KBM-7 (cell line): ENCODE measurements at regions not wholly inside any gene's neighbourhood (a gene's known extent, or its start where the extent isn't known, plus 50 kb on each side); places are given as distances from the start of the nearest gene placed in this dataset.
"Not testable (repeated sequence)": the region's sequence is repeated elsewhere in the genome, so short reads cannot be mapped to it uniquely, and the experiment has no call there.

ENCODE experiments used
- DNase-seq: peaks from one replicate; pipeline ENCODE4 v3.0.0-alpha.2; 2015
- in situ Hi-C: fragments of 300-500 bp; cut with MboI; formaldehyde crosslinking; loops from 2 replicates; pipeline ENCODE4 v1.14.3; 2020; ENCODE audit warnings: low sequenced_read_pairs, low pct_unique_long_range_greater_than_20kb, mixed read lengths

DNA sequence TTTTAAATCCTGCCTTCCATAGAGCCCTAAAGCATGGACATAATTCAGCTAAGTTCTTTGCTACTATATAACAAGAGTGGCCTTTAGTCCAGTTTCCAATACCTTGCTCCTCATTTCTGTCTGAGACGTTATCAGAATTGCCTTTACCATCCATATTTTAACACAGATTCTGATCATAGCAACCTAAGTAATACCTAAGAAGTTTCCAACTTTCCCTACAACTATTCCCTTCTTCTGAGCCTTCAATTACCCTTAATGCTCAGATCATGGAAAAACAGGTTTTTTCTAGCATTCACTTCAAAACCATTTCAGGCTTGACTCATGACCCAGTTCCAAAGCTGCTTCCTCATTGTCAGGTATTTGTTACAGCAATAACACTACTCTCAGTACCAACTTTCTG, 367.1 kb downstream of the C6orf118 start:
- in situ Hi-C loops, result no loop called here
- no peak for DNase-seq

DNA sequence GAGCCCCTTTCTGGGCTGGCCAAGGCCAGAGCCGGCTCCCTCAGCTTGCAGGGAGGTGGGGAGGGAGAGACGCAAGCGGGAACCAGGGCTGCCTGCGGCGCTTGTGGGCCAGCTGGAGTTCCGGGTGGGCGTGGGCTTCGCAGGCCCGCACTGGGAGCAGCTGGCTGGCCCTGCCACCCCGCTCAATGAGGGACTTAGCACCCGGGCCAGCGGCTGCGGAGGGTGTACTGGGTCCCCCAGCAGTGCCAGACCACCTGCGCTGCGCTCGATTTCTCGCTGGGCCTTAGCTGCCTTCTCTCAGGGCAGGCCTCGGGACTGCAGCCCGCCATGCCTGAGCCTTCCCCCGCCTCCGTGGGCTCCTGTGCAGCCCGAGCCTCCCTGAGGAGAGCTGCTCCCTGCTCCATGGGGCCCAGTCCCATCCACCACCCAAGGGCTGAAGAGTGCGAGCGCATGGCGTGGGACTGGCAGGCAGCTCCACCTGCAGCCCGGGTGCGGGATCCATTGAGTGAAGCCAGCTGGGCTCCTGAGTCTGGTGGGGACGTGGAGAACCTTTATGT, 376.1 kb downstream of the C6orf118 start:
- in situ Hi-C loops, DNase-seq: not testable (repeated sequence)

DNA sequence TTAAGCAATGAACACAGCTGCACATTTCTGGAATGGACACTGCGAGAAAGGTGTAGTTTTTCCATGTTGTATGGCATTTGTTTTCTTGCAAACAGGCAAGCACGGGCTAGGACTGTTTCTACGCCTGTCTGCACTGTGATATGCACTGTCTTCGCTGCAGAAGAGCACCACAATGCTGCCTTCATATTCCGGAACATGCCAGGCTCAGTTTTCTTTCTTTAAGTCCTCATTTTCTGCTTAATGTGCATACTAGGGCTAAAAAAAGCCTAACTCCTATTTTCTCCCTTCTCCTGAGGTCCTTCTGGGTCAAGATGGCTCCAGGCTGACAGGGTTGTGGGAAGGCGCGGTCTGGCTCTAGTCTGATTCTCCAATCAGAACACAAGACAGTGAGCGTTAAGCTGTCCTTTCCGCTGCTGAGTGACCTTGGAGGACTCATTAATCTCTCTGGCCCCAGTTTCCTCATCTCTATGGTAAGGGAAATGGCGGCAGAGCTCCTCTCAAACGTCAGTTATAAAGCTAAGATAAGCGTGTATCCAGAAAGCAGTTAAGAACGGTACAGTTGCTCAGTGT, 379.9 kb downstream of the C6orf118 start:
- DNase-seq, result no peak
- in situ Hi-C loops, result no loop called here

DNA sequence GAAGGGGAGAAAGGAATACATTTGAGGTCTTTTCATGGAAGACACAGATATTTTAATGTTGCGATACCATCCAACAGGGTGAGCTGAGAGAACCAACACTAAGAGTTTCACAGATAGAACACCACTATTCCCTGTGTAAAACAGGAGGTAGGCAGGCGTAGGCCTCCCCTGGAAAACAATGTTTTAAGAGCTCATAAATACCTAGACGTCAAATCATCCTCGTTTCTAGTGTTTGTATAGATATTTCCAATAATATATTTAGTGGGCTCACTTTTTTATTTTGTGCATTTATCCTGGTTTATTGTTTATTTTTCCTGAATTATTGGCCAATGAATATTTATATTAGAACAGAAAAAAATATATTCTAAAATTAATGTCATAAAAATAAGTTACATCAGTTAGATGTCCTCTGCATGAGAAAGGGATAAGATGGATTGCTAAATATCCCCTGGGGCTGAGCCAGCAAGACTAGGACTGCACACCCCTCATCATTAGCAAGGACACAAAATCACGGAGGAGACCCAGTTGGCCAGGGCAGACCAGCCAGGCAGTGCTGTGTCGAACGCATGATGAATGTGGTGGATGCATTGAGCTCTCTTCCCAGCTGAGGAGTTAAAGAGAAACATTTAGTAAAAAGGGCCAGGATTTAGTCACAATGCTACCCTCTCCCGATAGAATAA, 380.5 kb downstream of the C6orf118 start:
- DNase-seq, result no peak
- in situ Hi-C loops, result no loop called here

DNA sequence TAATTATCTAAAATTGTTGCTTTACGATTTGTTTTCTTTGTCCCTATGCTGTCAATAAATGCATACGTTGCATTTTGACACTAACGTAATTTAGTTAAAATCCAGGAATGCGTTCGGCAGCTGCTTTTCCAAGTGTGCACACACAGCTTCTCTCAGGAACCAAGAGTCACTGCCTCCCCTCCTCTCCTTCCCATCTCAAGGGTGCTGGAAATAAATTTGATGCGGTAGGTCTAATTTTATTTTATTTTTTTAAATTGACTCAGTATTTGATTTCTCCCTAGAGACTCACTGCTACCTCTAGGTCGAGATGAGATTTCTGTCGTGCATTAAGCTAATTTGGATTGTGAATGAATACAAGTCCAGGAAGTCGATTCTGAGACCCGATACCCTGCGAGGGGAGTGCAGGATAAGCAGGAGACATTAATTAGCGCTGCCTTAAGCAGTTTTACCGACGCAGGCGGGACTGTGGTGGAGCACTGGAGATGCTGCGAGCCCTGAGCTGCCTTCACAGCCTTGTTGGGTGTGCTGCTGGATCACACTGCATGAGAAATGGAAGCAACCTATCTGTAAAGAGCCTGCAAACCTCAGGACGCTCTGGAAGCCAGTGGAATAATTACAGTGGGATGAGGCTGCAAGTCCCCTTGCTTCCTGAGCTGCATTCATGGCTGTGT, 381.2 kb downstream of the C6orf118 start:
- DNase-seq, result no peak
- in situ Hi-C loops, result no loop called here

DNA sequence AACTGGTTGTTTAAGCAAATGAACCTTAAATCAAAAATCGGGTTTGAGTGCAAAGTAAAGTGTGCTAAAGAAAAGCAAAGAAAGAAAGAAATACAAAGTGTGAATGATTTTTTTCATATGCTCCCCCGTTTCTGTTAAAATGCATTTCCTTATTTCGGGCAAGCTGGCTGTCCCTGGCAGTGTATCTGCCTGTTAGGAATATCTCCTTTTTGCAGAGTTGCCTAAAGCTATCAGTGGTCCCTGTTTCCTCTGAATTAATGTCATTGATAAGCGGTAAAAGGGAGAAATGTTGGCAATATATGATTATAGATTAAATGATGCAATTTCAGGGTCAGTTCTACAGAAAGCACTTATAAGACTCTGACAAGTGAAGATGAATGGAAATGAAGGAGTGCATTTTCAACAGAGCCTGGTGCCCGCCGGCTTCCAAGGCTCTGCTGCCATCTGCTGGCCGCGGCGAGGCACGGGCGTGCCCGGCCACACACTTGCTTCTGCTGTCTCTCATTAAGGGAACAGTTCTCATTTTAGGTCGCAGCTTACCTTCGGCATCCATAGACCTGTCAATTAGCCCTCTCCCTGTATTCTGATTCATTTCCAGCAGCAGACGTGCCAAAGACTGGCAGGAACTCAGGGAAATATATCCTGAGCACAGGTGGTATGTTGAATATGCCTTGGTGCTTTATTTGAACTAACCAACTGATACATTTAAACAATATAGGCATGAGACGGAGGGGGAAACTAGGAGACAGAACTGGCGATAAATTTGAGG, 381.9 kb downstream of the C6orf118 start:
- in situ Hi-C loops, result no loop called here

DNA sequence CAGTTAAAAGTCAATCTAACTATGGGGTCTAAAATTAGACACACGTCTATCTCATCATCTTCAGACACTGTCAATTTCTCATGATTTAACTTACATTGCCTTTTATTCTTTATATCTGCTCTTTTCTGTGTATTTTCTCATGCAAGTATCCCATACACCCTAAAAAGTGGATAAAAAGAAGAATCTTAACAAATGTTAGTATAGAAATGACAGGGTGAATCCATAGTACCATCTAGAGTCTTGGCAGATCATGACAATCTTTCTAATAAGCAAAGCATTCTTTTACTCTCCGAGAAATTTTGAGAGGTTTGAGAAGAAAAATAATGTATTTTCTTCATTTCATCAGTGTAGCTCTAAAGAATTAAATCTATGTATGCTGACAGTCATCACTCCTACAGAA, 382.7 kb downstream of the C6orf118 start:
- in situ Hi-C loops, result no loop called here
- DNase-seq, result no peak

More for the DNA sequence above, 381.9 kb downstream of the C6orf118 start:
- peak; percentile 74 for DNase-seq

DNA sequence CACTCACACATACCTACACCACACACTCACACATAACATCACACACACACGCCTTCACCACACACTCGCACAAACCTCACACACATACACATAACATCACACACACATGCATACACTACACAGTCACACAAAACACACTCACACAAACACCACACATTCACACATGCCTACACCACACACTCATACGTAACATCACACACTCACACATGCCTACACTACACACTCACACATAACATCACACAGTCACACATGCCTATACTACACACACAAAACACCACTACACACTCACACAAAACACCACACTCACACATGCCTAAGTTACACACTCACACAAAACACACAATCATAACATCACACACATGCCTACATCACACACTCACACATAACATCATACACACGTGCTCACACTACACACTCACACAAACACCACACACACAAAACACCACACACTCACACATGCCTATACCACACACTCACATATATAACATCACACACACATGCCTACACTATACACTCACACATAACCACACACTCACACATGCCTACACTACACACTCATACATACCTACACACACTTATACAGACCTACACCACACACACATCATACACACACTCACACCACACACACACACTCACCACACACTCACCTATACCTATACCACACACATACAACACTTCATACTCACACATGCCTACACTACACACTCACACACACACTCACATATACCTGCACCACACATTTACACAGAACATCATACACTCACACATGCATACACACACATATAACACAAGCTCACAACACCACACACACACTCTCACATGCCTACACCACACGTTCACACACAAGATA, 383.5 kb downstream of the C6orf118 start:
- in situ Hi-C loops, result no loop called here
- no peak for DNase-seq

DNA sequence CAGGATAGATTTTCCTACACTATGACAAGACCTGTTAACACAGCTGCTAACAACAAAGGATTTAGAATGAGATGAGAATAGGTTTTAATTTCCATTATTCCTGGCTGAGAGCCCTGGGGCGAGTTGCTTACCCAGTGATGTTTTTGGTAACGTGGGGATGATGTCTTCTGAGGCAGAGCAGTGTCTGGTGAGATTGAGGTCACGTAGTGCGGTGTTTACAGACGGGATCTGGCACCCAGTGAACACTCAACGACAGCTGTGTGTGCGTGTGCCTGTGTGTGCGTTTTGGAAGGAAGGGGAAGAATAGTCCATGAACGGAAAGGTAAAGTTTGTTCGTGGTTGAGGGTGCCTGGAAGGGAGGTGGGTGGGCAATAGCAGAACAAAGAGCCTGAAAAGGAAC, 384.7 kb downstream of the C6orf118 start:
- in situ Hi-C loops, result no loop called here
- no peak for DNase-seq

DNA sequence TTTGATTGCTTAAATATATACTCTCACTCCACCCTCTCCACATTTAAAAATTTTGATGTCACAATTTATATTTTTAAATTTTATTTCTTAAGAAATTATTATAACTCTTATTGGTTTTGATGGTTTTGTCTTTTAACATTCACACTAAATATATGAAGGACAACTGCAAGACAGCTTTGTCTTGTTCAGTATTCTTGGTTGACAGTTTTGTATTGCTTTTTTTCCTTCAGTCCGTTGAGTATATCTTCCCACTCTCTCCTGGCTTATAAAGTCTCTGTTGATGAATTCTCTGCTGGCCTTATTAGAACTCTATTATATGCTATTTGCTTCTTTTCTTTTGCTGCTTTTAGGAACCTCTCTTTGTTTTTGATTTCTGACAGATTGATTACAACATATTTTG, 392.2 kb downstream of the C6orf118 start:
- in situ Hi-C loops, result no loop called here

DNA sequence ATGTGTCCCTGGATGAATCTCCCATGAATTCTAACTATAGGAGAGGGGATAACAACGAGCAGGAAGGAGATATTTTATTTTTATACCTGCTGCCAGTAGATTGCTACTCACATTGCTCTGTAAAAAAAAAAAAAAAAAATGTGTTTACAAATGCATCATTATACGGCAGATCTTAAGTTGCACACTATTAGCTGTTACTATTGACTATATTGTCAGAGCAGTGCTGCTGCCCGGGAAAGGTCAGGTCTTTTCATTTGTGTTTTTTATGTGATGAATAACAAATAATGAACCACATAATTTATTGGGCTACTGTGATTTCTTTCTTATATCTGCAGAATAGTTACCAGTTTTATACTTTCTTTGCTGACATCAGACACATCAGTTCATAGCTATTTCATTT, 393.3 kb downstream of the C6orf118 start:
- in situ Hi-C loops, result no loop called here

More for the DNA sequence above, 392.2 kb downstream of the C6orf118 start:
- DNase-seq, result no peak

DNA sequence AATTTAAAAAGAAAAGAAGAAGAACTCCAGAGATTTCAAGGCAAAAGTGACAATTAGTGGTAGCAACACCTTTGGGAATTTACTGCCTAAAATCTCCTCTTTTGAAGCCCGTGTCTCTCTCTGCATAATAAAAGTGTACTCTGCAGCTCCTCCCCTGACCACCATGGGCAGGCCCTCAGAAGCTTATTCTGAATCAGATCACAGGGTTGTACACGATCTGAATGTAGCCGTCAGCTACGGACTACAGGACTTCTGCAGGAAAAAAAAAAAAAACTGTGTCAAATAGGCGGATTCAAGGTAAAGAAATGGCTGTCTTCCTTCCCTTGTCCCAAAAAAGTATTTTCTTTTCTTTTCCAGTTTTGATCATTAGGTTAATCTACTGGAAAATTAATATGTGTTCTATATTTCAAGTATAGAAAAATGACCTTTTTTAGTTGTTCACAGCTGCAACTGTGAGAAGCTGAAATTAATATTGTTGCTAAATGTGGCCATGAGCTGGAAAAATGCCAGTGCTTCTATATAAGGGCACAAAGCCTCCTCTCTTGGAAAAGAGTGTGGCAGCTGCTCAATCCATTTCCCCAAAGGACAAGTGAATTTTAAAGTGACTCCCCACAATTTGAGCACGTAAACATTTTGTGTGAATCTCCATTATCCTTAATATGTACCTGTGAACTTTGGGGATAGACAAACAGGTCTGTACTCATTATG, 397.4 kb downstream of the C6orf118 start:
- in situ Hi-C loops, result no loop called here

More for the DNA sequence above, 393.3 kb downstream of the C6orf118 start:
- no peak for DNase-seq

DNA sequence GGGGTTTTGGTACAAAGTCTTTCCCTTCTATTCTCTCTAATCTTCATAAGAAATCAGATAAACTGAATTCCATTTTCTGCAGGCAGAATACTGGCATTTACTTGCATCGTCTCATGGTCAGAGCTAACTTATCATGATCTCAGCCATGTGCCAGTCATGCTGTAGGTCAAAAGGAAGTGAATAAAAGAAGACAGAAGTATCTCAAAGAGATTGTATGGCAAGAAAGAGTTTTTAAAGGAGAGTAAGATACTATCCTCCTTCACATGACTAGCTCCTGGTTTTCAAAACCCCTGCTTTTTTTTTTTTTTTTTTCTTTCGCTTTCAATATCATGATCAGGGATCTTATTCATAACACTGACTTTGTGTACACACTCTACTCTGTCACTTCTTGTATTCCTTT, 398.3 kb downstream of the C6orf118 start:
- in situ Hi-C loops, result no loop called here
- no peak for DNase-seq

More for the DNA sequence above, 397.4 kb downstream of the C6orf118 start:
- DNase-seq, result no peak

DNA sequence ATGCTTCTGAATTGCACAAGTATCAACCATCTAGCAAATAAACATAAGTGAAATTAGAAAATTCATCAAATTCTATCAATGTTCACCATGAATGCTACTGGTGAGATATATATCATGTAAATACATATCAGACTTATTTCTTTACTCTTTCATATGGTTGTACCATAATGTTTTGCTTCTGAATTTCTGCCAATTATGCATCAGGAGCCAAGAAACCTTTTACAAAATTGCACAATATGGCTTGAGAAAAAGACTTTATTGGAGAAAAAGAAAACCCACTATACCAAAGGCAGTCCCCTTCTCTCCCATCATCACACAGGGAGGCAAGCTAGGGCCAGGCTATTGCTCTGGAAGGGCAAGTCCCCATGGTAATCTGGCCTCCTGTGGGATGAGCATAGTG, 402.6 kb downstream of the C6orf118 start:
- no peak for DNase-seq
- in situ Hi-C loops, result no loop called here

DNA sequence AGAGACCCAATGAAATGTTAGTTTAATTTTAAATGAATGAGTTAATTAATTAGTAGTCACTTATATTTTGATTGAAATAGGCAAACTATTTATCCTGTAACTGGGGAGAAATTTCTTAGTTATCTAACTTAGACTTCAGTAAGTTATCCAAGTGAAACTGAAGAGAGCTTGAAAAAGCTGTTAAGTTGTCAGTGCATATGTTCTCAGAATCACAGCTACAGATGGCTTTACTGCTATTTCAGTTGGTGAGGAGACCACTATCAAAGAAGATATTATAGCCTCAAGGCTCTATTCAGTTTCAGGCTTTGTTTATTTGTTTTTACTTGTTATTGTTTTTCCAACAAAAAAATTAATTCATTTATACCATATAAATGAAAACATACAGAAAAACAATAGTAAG, 404.1 kb downstream of the C6orf118 start:
- in situ Hi-C loops, result no loop called here
- no peak for DNase-seq

DNA sequence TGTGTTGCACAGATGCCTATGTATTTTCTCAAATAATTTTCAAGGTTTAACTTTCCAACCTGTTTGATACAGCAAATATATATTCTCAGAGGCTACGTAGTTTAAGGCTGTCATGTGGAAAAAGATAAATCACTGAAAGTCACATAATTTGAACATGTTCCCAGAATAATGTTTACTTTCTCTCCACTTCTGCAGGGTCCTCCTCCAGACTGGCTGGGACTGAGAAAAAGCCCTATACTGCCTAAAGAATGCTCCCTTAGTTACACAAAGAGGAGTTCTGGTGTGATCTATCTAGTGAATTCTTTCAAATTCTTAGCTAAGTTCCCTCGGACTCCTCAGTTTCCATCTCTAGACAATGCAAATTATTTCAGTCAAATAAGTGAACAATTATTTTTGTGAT, 411.0 kb downstream of the C6orf118 start:
- no peak for DNase-seq
- in situ Hi-C loops, result no loop called here

DNA sequence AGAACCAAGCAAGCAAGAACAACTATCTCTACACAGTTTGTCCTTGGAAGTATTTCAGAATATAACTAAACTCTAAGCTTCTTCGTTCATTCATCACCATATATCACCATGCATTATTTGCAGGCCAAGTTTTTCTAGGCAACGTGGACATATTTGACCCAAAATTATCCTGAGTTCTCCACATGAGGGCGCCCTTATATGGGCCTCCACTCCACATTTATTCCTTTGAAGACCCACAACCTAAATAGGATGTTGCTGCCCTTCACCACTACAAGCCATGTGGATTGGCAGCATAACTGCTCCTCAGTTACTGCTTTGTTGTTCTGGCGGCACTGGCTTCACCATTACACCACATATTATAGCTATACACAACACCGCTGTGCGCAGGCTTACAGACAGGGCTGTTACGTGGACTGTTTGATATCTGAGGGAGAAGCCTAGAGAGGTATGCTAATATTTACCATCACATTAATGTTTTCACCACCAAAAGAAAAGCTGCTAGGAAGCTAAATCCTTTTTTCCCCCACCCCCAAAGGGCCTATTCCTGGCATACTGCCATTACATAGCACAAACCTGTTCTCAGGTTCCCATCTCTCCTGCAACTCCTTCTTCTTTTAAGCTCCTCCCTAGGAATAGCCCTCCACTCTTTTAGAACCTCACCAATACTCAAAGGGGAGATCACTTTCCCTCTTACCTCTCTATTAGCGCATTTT, 411.7 kb downstream of the C6orf118 start:
- DNase-seq, result peak; percentile 6
- in situ Hi-C loops, result no loop called here

DNA sequence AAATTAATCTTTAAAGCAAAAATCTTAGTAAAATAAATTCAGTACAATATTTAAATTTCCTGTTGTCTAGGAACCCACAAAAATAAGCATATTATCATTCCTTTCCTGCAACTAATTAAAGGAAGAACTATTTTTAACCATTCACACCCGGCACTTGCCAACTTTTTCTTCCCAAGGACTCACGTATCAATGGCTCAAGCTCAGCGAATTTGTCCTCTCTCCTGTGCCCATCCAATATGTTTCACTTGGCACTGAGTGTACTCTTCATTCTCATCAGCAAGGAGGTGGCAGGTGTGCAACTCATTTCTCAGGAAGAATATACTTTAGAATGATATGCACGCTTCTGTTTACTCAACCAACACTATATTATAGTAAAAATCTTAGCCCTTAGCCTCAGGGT, 419.4 kb downstream of the C6orf118 start:
- DNase-seq, result no peak
- in situ Hi-C loops, result no loop called here
